ENCODE measurements at regions not wholly inside any gene's neighbourhood (a gene's known extent, or its start where the extent isn't known, plus 50 kb on each side); places are given as distances from the start of the nearest gene placed in this dataset.
"Not testable (repeated sequence)": the region's sequence is repeated elsewhere in the genome, so short reads cannot be mapped to it uniquely, and the experiment has no call there.

DNA sequence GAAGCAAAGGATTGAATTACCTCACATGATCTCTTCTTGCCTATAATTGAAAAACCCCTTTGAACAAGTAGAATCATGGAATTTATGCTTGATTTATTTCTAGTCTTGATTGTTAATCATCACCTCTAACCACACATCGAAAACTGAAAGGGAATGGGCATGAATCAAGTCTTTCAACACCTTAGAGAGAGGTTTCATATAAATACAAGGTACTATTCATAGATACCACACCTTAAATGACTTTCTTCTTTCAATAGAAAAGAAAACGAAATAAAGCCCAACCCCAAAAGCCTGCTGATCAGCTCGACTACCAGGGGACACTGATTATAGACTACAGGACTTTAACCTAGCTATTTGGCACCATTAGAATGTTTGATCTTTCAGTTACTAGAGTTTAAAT is 128.6 kb upstream of the PTPRZ1 start:
- DNase-seq: peak; percentile 45 to 62

DNA sequence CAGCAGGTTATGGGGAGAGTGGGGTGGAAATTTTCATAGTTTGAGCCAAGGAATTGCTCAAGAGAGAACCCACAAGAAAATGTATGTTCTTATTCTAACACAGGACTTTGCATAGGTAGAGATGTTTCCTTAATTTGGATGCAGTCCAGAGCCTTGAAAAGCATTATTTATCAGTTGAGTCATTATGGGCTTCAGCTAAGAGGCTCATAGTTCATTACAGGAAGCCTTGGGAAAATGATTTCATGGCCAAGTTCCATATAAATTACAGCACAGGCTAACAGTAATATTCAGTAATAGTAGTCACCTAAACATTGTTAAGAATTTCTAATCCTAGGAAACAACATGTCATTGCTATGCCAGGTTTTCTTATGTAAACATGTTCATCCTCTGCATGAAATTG is 131.1 kb upstream of the PTPRZ1 start:
- DNase-seq: no peak

DNA sequence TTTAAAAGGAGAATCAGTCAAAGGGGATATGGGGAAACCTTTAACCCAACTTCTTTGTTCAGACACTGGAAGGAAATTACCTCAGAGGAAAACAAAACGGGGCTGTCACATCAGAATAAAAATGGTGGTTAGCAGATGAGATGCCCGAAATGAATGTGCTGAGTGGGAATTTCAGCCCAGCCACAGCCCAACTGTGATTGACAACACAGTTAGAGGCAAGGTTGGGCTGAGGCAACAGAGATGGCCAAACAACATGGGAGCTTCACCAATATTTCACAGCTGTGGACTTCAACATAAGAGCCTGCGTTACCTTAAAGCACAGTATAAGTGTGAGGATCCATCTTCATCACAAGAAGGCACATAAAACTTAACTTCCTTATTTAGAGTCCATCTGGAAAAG is 133.5 kb upstream of the PTPRZ1 start:
- no peak for DNase-seq

DNA sequence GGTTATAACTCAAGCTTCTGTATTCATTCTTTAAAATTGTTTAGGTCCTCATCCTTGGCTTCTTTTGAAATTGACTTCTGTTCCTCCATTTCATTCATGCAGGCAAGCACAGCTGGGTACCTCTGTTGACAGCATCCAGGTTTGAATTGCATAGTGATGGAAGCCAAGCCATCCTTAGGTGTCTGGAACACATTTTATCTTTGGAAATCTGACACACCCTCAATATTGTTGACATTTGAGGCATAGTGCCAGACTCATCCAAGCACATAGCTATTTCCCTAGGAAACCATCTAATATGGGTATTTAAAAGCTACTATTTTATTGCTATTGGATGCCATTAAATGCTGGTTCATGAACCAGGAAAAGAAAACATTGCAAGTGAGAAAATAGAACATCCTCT is 142.1 kb upstream of the PTPRZ1 start:
- DNase-seq: peak; percentile 81 to 93

DNA sequence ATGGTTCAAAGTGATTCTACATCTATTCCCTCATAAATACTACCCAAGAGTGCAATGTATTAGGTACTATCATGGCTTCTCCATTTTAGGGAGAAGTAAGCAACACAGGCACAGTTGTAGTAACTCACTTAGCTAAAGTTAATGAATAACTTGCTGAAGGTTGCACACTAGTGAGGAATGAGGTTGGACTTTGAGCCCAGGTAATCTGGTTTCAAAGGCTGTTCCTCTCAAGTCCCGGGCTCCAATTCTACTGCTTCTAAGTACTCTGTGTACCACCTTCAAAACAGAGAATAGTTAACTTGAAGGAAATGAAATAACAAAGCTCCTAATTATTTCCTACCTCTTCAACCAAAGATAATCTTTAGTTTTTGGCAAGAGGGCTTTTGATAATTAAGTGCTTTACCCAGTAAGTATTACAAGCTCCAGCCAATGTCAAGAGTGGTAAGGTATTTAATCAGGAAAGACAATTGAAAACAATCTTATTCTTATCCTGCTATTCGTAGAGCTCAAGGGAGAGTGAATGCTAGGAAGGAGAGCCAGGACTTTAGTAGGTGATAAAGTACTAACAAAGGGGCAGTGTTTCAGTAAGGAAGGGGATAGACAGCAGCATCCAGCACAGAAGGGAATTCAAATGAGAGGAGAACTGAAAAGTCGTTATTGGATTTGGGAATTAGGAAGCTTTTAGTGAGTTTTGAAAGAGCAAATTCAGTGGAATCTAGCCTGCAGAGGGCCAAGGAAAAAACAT is 158.2 kb upstream of the PTPRZ1 start:
- no peak for DNase-seq

DNA sequence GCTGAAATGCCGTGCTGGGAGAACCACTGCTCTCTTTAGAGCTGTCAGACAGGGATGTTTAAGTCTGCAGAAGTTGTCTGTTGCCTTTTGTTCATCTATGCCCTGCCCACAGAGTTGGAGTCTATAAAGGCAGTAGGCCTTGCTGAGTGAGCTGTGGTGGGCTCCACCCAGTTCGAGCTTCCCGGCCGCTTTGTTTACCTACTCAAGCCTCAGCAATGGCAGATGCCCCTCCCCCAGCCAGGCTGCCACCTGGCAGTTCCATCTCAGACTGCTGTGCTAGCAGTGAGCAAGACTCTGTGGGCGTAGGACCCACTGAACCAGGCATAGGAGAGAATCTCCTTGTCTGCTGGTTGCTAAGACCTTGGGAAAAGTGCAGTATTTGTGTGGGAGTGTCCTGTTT is 160.0 kb upstream of the PTPRZ1 start:
- not testable (repeated sequence) for DNase-seq

DNA sequence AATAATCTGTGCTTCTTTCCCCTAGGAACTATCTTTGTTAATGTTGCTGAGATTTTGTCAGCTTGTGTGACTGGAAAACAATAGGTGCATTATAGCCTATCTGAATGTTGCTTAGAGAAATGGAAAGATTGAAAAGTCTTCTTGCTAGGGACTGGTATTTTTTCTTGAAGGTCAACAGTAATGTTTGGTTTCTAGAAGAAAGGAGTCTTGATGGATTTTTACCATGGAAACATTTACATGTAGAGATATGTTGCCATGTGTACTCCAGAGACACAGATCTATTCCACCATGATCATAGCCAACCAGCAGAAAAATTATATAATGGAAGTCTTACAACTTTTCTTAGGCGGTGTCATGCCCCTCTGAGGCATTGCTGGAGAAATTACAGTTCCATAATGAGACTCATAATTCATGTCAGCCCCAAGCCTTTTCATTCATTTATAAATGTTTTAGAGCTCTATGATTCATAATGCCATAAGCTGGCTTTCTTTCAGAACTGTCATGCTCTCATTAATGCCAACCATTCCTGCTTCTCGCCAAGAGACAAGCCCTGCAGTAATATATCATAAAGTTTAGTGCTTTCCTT is 175.1 kb upstream of the PTPRZ1 start:
- DNase-seq: no peak

DNA sequence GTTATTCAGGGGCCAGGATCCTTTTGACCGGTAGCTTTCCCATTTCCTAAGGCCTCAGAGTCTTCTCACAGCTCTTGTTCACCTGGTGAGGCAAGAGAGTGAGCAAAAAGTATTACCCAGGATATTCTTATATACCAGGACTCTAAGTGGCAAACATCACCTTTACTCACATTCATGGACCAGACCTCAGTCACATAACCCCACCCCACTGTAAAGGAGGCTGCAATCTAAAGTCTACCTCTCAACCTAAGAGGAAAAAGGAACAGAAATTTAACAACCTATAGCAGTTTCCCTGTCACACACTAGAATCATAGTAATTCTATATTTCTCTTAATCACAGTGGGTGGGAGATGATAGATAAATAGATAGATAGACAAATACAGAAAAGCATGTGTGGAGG is 176.0 kb upstream of the PTPRZ1 start:
- no peak for DNase-seq

DNA sequence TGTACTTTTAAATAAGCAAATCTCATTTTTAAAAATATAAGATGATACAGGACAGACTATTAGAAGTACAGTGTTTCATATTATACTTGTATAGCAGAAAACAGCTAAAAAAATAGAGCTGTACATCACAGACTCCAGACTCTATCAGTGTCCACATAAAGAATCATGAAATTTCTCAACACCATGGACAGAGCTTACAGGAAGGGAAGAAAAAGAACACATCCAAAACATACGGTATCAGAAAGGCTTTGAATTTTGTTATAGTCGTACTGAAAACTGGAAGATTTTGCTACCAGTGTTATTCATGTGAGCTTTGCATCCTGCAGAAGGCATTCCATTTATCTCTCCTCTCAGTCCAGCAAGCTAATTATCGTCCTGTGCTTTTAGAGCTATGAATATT is 183.2 kb upstream of the PTPRZ1 start:
- DNase-seq: no peak

DNA sequence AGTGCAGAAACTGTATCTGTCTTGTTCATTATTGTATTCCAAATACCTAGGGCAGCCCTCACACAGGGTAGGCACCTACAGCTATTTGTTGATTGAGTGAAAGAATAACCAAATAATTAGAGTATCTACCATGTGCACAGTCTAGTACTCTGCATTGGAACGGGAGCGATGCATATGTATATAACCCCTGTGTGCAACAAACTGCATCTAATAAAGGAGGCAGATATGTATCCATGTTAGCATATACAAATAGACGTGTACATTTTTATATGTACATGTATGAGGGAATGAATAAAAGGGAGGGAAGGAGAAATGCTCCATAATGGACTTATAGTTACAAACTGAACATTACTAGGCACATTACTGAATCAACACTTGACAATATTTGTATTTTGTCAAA is 191.3 kb upstream of the PTPRZ1 start:
- no peak for DNase-seq

DNA sequence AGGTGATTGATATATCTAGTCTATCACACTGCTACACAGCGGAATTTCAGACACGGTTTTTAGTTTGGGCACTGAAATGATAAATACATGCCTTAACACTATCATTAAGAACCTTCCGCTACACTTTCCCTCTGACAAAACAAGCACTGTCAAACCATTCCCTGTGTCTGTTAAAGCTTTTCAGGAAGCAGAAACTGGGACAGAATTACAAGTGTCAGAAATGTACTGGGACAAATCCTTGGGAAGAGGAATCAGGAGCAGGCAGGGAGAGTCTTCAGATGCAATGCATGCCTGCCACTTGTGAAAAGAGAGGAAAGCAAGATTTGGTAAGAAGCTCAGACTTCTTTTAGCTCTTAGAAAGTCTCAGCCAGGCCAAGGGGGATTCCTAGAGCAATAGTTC is 196.8 kb upstream of the PTPRZ1 start:
- DNase-seq: no peak

DNA sequence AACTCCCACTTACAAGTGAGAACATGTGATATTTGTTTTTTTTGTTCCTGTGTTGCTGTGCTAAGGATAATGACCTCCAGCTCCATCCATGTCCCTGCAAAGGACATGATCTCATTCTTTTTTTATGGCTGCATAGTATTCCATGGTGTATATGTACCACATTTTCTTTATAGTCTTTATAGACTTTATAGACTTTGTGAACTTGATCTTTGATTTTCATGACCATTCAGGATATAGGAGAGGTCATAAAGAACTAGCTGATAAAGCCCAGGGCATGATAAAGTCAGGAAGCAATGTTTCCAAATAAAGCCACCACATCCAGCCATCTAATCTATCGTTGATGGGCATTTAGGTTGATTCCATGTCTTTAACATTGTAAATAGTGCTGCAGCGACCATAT is 198.5 kb upstream of the PTPRZ1 start:
- DNase-seq: not testable (repeated sequence)

DNA sequence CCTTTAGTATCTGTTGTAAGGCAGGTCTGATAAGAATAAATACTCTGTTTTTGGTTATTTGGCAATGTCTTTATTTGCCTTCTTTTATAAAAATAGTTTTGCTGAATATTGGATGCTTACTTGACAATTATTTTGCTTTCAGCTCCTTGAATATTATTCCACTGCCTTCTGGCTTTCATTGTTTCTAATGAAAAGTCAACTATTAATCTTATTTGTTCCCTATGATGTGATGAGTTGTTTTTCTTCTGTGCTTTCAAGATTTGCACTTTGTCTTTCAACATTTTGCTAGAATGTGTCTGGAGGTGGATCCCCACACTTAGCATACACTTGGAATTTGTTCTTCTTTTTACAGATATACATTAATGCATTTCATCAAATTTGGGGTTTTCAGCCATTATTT is 203.8 kb upstream of the PTPRZ1 start:
- no peak for DNase-seq

DNA sequence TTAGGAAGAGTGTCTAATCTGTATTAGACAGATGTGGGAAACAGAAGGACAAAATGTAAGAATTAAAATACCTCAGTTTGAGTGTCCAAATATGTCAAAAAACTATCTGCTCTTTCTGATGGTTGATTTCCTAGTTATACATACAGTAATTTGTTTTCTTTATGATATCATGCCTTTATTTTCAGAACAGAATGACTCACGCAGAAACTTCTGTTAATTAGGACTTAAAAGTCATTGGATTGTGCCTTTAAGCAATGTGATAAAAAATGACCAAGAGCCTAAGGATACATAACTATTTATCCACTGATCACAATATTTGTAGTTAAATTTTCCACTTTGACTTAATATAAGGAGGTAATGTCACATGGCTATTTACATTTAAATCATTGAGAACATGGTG is 206.7 kb upstream of the PTPRZ1 start:
- no peak for DNase-seq

DNA sequence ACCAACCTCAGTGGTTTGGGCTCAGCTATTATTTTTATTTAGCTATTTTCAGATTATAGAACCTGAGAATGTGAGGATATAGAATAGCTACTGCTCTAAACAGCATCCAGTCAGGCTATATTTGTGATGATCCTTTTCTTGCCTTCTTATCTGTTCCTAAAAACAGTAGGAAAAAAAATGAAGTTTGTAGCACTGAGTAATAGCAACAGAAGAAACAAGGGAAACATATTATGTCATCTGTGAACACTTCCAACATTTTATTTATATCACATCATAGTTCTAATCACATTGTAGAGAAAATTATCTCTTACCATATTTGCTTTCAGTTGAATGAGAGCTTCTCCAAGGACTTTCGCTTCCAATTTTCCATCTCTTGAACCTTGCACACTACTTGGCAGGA is 229.6 kb upstream of the PTPRZ1 start:
- DNase-seq: no peak

DNA sequence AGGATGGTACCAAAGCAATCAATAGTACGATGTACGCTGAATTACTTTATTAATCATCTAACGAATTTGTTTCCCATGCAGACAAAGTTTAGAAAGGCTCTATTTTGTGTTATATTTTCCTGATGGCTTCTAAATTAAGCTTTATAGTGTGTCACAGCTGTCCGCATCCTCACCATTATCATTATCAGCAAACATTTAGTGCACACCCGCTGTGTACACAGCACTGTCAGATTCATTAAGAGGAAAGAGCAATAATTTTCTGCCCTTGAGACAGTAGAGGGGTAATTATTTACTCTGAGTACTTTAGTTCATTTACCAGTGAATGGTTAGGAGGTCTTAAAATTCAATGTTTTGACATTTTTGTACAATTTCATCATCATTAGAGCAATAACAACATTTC is 233.3 kb upstream of the PTPRZ1 start:
- DNase-seq: peak in 1 of 2 experiments; percentile 51

DNA sequence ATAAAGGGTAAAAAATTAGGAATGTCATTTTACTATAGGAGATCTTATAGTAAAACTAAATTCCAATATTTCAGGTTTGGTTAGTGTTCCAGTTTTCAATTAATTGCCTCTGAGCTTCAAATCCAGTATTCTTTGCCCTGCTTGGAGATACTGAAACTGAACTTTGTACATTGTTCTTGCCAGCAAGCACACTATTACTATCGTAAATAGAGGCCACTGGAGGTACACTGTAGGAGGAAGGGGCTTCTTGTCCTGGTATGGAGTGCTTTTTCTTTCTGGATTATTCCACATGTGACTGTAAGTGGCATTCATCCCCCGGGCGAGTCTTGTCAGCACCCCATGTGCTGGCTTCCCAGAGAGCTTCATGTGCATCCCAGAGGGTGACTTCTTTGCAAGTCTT is 234.7 kb upstream of the PTPRZ1 start:
- no peak for DNase-seq

DNA sequence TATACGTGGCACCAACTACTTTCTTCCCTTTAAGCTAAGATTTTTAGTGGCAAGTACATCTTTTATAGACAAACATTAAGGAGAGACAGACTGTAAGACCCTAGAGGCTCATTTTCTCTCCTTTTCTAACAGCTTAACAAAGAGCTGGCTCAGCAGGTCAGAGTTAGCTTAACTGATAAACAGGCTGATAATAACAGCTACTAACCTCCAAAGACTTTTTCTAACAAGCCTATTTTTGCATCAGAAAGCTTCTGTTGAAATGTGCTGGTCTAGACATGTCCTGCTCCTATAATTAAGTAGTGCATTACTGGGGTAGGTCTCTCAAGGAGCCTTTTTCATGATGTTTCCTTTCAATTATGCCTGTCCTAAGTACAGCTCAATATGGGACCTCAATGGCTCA is 238.2 kb upstream of the FAM3C start:
- no peak for DNase-seq

DNA sequence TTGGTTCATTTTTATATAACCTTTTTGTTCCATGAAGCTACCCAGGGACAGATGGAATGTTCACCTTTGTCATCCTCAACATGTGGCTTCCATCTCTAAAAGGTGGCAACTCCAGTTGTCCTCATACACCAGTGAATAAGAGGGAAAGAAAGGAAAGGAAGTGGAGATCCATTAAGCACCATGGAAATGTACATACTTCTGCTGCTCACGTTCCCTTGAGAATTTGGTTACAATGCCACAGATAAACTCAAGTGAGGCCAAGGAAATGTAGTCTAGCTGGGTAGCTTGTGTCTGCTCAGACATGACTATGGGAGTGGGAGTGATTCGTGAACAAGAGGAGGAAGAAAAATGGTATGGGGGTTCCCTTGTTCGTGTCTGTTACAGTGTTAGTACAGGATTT is 237.1 kb upstream of the FAM3C start:
- peak; percentile 3 to 33 for DNase-seq

DNA sequence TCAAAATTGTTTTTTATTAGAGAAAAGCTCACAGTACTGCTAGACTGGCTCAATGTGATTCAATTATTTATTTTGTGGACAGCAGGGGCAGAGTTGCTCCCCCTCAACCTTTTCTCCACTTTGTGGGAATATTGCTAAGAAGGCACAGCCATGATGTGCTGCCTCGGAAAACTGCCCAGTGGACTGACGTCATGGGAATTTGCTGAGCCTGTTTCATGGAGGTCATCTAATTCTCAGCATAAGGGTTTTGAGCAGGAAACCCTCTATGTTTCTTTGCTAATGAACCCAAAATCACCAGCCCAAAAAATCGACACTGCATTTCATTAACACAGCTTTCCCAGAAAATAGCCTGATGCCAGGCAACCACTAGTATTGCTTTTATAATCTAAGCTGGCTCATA is 228.8 kb upstream of the FAM3C start:
- no peak for DNase-seq

DNA sequence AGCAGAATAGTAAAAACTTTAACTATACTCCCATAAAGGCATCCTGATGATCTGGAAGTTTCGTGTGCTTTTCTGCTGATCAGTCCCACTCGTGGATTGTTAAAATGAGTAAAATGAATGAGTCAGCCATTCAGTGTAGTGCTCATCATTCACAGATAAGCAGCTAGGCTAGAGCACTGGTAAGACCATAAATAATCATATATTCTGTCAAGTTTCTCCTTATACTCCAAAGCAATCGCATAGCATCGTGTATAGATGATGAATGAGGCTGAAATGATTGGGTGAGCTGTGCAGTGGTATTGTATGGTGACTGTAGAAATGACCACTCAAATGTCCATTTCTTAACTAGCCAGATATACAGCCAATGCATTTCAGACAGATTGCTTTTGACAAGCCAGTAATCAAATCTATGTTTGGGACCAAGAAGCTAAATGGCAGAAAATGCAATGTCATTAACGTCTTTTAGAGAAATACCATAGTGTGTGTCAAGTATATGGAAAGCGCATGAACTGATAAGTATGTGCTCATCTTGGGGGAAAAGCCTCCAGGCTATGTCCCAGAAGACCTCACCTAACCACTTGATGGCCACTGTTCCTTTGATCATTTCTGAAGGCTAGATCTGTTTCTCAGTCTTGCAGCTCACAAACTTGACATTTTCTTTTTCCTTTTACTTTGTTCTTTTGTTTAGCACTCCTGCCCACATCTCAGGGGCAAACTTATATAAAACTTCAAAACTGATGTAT is 227.2 kb upstream of the FAM3C start:
- no peak for DNase-seq

DNA sequence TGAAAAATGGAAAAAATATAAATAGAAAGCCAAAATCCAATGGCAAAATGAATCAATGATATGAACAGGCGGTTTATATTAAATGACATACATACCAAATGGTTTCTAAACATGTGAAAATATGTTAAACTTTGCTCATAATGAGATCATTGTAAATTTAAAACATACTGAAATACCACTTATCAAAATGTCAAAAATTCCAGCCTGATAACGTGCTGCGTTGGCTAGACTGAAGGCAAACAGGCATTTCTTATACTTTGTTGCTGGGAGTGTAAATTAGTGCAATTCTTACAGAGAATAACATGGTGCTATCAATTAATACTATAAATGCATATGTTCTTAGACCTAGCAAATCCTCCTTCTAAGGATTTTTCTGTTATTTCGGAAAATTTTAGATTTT is 225.8 kb upstream of the FAM3C start:
- no peak for DNase-seq

DNA sequence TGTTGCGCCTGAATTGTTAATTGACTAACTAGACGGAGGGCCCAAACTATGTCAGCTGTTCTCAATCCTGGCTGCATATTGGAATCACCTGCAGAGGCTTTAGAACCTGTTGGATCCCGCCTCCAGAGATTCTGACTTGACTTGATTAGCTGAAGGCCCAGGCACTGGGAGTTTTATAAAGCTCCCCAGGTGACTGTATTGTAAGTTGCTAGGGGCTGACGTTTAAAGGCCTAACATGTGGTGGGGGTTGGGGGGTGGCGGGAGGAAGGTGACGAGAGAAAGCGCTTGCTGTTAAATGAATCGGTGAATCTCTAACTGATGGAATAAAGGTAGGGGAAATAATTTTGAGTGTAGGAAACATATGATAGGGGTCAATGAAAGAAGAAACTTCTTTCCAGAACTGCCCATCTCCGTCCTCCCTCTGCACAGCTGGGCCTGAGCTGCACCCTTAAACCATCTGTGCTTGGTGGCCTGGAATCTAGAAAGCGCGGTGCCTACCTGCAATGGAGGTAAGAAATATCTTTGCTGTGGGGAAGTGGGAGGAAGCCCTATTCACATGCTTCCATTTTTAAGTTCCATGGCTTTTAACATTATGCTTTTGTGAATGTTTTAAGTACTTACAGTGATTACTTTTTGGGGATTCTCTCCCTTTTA is 225.0 kb upstream of the FAM3C start:
- no peak for DNase-seq

DNA sequence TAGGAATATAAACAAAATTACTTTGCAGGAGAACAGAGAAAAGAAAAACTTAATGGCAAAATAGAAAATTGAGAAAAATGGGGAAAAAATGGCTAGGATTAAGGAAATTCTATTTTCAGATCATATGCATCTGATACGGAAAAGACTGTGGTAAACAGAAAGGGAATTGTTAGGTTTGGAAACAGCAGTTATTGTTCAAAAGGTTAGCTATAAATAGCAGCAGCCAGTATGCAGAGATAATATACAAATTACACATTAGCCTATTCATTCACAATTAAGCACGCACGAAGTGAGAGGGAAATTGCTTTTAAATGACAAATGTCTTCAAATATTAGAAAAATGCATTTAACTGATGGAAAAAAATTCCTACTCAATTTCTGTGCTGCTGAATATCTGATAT is 224.1 kb upstream of the FAM3C start:
- no peak for DNase-seq
